LNCaP clone FGC (cell line): ENCODE measurements at regions not wholly inside any gene's neighbourhood (a gene's known extent, or its start where the extent isn't known, plus 50 kb on each side); places are given as distances from the start of the nearest gene placed in this dataset.

Experiments used
- DNase-seq: peaks from one replicate; pipeline ENCODE4 v3.0.0-alpha.2; 2011; ENCODE audit warnings: low read depth
- H3K4me3 ChIP-seq: 2 replicates; pipeline ENCODE4 v1.5.1; 2011; ENCODE audit warnings: mild to moderate bottlenecking, low read depth, low read length, control low read depth
- TF ChIP-seq, protein P1 (sequence below): IDR thresholded peaks from 2 replicates; pipeline ENCODE4 v1.5.1; 2012; ENCODE audit warnings: mild to moderate bottlenecking; ENCODE audit not compliant: control insufficient read depth, insufficient read depth; ENCODE audit errors: extremely low read depth

DNA sequence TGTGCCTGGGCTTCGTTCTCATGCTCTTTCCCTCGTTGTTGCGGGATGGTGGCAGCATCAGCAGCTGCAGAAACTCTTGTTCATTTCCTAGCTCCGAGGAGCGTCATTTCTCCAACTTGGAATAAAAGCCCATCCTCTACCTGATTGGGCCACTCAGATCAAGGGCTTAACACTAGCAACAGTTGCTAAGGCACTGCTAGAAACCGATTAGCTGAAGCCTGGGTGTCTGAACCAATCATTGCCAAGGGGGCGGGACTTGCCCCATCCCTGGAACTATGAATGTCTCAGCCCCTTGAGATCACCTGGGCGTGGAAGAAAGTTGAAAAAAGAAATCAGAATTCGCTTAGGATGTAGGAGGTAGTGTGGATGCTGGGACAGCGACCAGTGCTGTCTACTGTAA, 145.3 kb downstream of the FOXL1 start:
- no peak overlapping the region for H3K4me3 ChIP-seq
- no peak for DNase-seq
- TF ChIP-seq, protein P1, sequence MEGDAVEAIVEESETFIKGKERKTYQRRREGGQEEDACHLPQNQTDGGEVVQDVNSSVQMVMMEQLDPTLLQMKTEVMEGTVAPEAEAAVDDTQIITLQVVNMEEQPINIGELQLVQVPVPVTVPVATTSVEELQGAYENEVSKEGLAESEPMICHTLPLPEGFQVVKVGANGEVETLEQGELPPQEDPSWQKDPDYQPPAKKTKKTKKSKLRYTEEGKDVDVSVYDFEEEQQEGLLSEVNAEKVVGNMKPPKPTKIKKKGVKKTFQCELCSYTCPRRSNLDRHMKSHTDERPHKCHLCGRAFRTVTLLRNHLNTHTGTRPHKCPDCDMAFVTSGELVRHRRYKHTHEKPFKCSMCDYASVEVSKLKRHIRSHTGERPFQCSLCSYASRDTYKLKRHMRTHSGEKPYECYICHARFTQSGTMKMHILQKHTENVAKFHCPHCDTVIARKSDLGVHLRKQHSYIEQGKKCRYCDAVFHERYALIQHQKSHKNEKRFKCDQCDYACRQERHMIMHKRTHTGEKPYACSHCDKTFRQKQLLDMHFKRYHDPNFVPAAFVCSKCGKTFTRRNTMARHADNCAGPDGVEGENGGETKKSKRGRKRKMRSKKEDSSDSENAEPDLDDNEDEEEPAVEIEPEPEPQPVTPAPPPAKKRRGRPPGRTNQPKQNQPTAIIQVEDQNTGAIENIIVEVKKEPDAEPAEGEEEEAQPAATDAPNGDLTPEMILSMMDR, result no peak

DNA sequence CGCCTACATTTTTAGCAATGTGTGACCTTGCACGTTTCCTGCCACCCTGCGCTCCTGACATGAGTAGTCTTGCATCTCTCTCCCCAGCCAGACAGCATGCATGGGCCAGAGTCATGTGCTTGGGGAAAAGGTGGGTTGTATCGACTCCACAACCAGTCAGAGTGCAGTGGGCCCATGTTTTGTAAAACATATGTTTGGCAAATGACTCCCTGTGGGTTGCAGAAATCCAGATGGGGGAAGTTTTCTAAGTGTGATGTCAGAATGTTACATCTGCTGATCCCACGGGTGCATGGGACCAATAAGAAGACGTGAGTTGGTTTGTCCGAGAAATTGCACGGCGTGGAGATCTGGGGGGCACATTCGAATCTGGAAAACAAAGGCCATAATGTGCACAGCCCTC, 147.1 kb downstream of the FOXL1 start:
- TF ChIP-seq, protein P1, result no peak
- H3K4me3 ChIP-seq, result no peak overlapping the region
- DNase-seq, result no peak

DNA sequence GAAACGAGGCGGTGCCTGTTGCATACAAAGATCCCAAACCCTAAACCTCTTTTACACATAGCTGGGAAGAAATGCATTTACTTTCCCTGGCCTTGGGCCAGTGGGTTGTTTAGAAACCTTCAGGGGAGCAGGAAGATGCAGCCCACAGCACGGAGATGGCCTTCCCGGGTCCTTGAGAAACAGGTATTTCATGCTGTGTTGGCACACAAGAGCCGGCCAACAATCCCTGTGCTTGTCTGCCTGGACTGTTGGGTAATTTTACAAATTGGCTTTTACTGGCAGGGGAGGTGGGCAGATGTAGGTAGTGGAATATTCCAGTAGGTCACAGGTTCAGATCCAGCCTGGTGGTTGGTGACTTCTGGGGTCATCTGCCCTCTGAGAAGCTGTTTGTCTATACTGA, 148.0 kb downstream of the FOXL1 start:
- TF ChIP-seq, protein P1, result no peak
- H3K4me3 ChIP-seq, result no peak overlapping the region
- peak; percentile 10 for DNase-seq

DNA sequence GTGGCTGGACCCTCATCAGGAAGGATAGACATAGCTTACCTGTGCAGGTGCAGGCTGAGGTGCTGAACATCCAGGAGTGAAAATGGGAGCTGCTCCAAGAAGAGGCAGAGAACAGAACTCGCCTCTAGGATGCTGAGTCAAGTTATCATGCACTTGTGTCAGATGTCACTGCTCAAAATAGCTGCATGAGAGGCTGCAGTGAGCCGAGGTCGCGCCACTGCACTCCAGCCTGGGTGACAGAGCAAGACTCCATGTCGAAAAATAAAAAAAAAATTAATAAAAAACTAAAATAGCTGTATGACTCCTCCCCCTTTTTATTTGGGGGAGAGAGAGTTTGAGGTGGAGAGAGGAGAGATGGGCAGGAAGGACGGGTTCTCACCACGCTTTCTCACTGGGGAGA, 148.8 kb downstream of the FOXL1 start:
- DNase-seq, result no peak
- TF ChIP-seq, protein P1, result no peak
- H3K4me3 ChIP-seq, result no peak overlapping the region

DNA sequence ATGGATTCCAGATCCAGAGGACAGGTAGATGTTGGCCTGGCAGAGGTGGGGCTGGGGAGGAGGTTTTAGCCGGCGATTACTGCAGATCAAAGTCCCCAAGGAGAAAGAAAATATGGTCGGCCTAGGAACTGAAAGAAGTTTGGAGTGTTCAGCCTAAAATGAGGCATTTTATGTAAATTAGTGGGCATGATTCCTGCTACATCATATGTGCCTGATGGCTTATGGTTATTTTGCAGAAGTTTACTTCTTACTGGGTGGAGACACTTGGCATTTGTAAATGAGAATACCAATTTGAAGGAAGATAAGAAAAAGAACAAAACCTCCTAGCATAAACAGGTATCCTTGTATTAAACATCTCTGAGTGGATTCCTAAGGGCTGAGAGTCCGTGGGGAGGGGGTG, 149.3 kb downstream of the FOXL1 start:
- TF ChIP-seq, protein P1, result no peak
- no peak for DNase-seq
- H3K4me3 ChIP-seq, result no peak overlapping the region

DNA sequence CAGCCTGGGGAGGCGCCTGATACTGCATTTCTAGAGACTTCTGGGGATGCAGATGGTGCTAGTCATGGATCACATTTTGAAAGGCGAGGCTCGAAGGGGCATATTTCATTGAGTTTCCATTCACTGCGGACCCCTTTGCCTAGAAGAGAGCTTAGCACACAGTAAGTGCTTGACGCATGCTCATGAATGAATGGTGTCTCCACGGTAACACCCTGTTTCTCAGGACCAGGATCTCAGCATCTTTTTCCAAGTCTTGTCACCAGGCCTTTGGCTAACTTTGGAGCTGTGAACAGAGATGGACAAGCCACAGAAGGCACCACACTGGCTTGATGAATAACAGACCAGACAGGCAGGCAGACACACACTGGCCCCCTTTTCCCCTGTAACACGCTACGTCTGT, 151.3 kb downstream of the FOXL1 start:
- DNase-seq, result no peak
- H3K4me3 ChIP-seq, result no peak overlapping the region
- TF ChIP-seq, protein P1, result no peak

DNA sequence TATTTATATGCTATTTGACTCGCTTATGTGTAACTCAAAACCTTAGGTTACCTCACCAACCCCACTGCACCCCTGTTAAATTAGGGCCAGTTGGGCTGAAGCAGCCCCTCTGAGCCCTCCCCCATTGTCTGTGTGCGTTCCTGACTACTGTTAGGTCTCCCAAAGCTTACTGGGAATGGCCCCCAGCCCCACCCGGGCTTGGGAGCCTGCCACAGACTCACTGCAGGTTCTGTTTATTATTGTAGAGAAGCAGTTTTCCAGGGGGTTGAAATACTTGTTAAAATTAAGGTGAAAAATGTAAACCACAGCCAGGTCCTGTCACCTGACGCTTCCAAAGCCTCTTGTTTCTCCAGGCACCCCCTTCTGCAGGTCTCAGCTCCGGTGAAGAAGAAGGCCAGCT, 151.7 kb downstream of the FOXL1 start:
- TF ChIP-seq, protein P1, result no peak
- DNase-seq, result no peak

More for the DNA sequence above, 151.7 kb downstream of the FOXL1 start:
- H3K4me3 ChIP-seq, result no peak overlapping the region
